ENCODE measurements at regions not wholly inside any gene's neighbourhood (a gene's known extent, or its start where the extent isn't known, plus 50 kb on each side); places are given as distances from the start of the nearest gene placed in this dataset.

DNA sequence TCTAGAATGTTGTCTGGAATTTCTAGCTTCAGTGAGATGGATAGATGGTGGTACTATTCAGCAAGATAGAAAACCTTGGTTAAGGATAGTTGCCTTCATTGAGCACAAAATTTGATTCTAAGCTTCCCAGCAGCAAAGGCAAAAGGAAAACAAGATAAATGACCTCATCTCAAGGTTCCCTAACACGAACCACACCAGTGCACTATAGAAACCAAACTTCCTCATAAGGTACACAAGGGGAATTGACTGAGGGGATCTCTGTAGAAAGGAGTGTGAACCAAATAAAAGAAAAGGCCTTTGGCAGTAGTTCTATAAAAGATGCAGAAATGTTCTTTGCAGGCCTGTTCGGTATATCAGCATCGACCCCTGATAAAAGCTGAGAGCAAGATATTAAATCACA, 288.9 kb downstream of the SHQ1 start:
- Histone ChIP-seq H3K4me2 (no peak overlapping the region), H3K9me3 (ENCODE audit: low read depth) (no peaks in the 10 kb centered on the region), H3K9ac (no peak overlapping the region), H3K27ac (no peak overlapping the region), H3K79me2 (ENCODE audit: low read depth) (no peaks in the 10 kb centered on the region), H4K20me1 (ENCODE audit: low read depth) (no peaks in the 10 kb centered on the region), H3K27me3 (no peaks in the 10 kb centered on the region), H2AFZ (replicated peaks) (no peak overlapping the region), H3K4me1 (peaks cover 6% of the 10 kb centered on the region), H3K4me3 (no peak overlapping the region), H3K36me3 (no peaks in the 10 kb centered on the region), H3F3A (ENCODE audit: low read depth) (peaks cover 12% of the 10 kb centered on the region)
- Mint-ChIP-seq H3K4me1 (peaks cover 8% of the 10 kb centered on the region), H3K27me3 (ENCODE audit: insufficient read depth, low read depth) (peaks cover 7% of the 10 kb centered on the region), H3K27ac (no peak overlapping the region), H3K36me3 (peaks cover 2% of the 10 kb centered on the region), H3K4me3 (no peak overlapping the region), H3K9me3 (peaks cover 9% of the 10 kb centered on the region)
- TF ChIP-seq EZH2 (IDR thresholded peaks at IDR 0.05) (no peak), CTCF (IDR thresholded peaks at IDR 0.05) (no peak), EZH2phosphoT487 (IDR thresholded peaks at IDR 0.05) (no peak)
- no peak for DNase-seq (ENCODE audit: low spot score)

GRCh38 chr3:72558001-72558400, 290.2 kb downstream of the SHQ1 start:
- no peaks in the 10 kb centered on the region for H3K9me3 ChIP-seq (ENCODE audit: low read depth)
- H3K27ac Mint-ChIP-seq, result no peak overlapping the region
- H3K4me3 ChIP-seq, result no peak overlapping the region
- no peak for TF ChIP-seq CTCF (IDR thresholded peaks at IDR 0.05)
- TF ChIP-seq EZH2 (IDR thresholded peaks at IDR 0.05), result no peak
- H3K9ac ChIP-seq, result no peak overlapping the region
- H3K36me3 ChIP-seq, result no peaks in the 10 kb centered on the region
- H3F3A ChIP-seq (ENCODE audit: low read depth), result peaks cover 12% of the 10 kb centered on the region
- no peak overlapping the region for H3K4me2 ChIP-seq
- H3K27me3 Mint-ChIP-seq (ENCODE audit: insufficient read depth, low read depth), result peaks cover 7% of the 10 kb centered on the region
- no peak for DNase-seq (ENCODE audit: low spot score)
- no peak overlapping the region for H3K4me3 Mint-ChIP-seq
- H3K27ac ChIP-seq, result no peak overlapping the region
- H2AFZ ChIP-seq (replicated peaks), result no peak overlapping the region
- H3K79me2 ChIP-seq (ENCODE audit: low read depth), result no peaks in the 10 kb centered on the region
- peaks cover 2% of the 10 kb centered on the region for H3K36me3 Mint-ChIP-seq
- H4K20me1 ChIP-seq (ENCODE audit: low read depth), result no peaks in the 10 kb centered on the region
- H3K4me1 Mint-ChIP-seq, result peaks cover 8% of the 10 kb centered on the region
- peaks cover 6% of the 10 kb centered on the region for H3K4me1 ChIP-seq
- H3K27me3 ChIP-seq, result no peaks in the 10 kb centered on the region
- H3K9me3 Mint-ChIP-seq, result peaks cover 9% of the 10 kb centered on the region

DNA sequence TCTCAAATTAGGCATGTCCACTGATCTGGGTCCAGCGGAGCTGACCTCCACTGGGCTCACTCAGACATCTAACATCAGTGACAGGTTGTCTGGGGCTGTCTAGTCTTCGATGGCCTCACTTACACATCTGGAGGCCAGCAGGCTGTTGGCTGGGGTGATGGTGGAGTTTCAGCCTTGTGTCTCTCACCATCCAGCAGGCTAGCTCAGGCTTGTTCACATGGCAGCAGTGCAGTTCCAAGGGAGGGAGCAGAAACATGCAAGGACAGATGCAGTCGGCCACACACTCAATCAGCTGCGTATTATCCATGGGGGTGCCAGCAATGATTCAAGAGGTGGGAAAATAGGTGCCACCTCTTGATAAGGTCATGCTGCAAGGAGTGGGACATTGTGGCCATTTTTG, 292.5 kb downstream of the SHQ1 start:
- H3K9me3 ChIP-seq (ENCODE audit: low read depth), result no peaks in the 10 kb centered on the region
- TF ChIP-seq CTCF (IDR thresholded peaks at IDR 0.05), result no peak
- no peak for TF ChIP-seq EZH2phosphoT487 (IDR thresholded peaks at IDR 0.05)
- TF ChIP-seq EZH2 (IDR thresholded peaks at IDR 0.05), result no peak
- no peak overlapping the region for H3K4me3 Mint-ChIP-seq
- no peak overlapping the region for H3K4me2 ChIP-seq
- no peaks in the 10 kb centered on the region for H3K79me2 ChIP-seq (ENCODE audit: low read depth)
- H3K4me1 ChIP-seq, result peaks cover 2% of the 10 kb centered on the region
- peaks cover 2% of the 10 kb centered on the region for H3K36me3 Mint-ChIP-seq
- no peak overlapping the region for H3K9ac ChIP-seq
- H3K27me3 ChIP-seq, result no peaks in the 10 kb centered on the region
- no peak overlapping the region for H3K27ac ChIP-seq
- peaks cover 2% of the 10 kb centered on the region for H3F3A ChIP-seq (ENCODE audit: low read depth)
- H4K20me1 ChIP-seq (ENCODE audit: low read depth), result no peaks in the 10 kb centered on the region
- no peak for DNase-seq (ENCODE audit: low spot score)
- H3K36me3 ChIP-seq, result no peaks in the 10 kb centered on the region
- H3K9me3 Mint-ChIP-seq, result peaks cover 7% of the 10 kb centered on the region
- H2AFZ ChIP-seq (replicated peaks), result no peak overlapping the region
- H3K27me3 Mint-ChIP-seq (ENCODE audit: insufficient read depth, low read depth), result peaks cover 7% of the 10 kb centered on the region
- H3K4me1 Mint-ChIP-seq, result peaks cover 2% of the 10 kb centered on the region
- H3K4me3 ChIP-seq, result no peak overlapping the region
- H3K27ac Mint-ChIP-seq, result no peak overlapping the region

GRCh38 chr3:72554689-72555088, 293.6 kb downstream of the SHQ1 start:
- Histone ChIP-seq H3F3A (ENCODE audit: low read depth) (no peaks in the 10 kb centered on the region), H3K9ac (no peak overlapping the region), H3K4me3 (no peak overlapping the region), H3K27ac (no peak overlapping the region), H3K27me3 (no peaks in the 10 kb centered on the region), H3K9me3 (ENCODE audit: low read depth) (no peaks in the 10 kb centered on the region), H2AFZ (replicated peaks) (no peak overlapping the region), H4K20me1 (ENCODE audit: low read depth) (no peaks in the 10 kb centered on the region), H3K79me2 (ENCODE audit: low read depth) (no peaks in the 10 kb centered on the region), H3K36me3 (no peaks in the 10 kb centered on the region), H3K4me2 (no peak overlapping the region), H3K4me1 (no peaks in the 10 kb centered on the region)
- Mint-ChIP-seq H3K27me3 (ENCODE audit: insufficient read depth, low read depth) (peaks cover 7% of the 10 kb centered on the region), H3K9me3 (peaks cover 7% of the 10 kb centered on the region), H3K4me3 (no peak overlapping the region), H3K4me1 (no peaks in the 10 kb centered on the region), H3K27ac (no peak overlapping the region), H3K36me3 (peaks cover 2% of the 10 kb centered on the region)
- DNase-seq (ENCODE audit: low spot score), result no peak
- TF ChIP-seq EZH2phosphoT487 (IDR thresholded peaks at IDR 0.05) (no peak), CTCF (IDR thresholded peaks at IDR 0.05) (no peak), EZH2 (IDR thresholded peaks at IDR 0.05) (no peak)
